AG08395 (cell line): ENCODE measurements at regions not wholly inside any gene's neighbourhood (a gene's known extent, or its start where the extent isn't known, plus 50 kb on each side); places are given as distances from the start of the nearest gene placed in this dataset.
"Not testable (repeated sequence)": the region's sequence is repeated elsewhere in the genome, so short reads cannot be mapped to it uniquely, and the experiment has no call there.

ENCODE experiments used
- DNase-seq: peaks from one replicate; pipeline ENCODE4 v3.0.0; 2012; ENCODE audit warnings: mixed read lengths, low spot score

DNA sequence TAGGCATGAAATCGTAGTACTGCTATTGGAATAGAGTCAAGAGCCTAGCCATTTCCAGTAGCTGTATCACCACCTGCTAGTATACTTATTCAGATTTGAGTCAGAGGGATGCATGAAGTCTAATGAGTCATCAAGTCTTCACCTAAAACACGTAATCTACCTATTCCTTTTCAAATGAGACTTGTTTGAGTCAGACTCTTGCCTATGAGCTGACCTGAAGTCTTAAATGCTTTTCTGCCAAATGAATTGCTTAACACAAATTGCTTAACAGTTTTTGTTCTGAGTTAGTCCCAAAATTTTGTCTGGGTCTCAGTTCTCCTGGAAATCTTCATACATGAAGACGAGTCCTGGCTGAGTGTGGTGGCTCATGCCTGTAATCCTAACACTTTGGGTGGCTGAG, 165.2 kb downstream of the GNAT3 start:
- no peak for DNase-seq

DNA sequence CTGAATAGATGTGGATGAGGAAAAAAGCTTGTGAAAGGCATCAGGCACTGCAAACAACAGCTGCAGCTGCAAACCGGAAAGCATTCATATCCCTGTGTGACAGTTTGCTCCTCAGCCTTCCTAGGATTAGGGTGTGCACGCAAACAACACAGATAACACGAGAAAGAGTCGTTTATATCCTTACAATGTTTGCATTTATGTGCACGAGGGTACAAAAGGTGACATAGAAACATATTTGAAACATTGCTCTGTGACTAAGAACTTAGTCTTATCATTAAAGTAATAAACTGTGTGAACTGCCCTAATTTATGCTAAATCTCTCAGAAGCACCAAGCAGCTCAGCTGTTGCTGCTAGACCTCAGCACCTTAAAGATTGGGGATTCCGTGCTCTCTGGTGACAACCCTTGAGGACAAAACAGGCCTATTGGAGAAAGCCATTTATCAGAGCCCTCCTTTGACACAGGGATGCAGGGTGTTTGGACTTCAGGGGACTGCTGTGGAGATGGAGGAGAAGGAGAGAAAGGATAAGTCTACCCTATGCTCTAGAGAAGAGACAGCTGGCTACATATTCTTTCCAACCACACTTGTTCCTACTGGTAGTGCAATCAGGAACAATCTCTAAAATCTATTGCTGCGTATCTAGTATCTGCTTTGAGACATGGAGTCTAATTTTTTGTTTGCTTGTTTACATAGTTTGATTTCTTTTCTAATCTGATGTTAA, 176.2 kb downstream of the GNAT3 start:
- peak; percentile 17 for DNase-seq

DNA sequence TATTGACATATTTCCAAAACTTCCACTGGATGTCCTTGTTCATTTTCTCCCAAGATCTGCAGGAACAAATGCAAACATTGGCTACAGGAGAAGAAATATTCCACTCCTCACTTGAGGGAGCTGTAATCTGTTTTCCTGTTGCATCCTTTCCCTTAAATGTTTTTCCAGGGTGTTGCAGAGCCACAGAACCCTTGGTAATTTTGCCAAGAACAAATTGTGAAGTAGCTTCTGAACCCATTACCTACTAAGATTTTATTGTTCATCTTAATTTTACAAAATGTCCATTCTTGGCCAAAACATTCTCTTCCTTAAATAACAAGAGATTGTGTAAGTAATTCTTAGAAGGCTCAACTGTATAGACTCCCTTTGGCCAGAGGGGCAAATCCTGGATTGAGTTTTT, 177.0 kb downstream of the GNAT3 start:
- DNase-seq: no peak

DNA sequence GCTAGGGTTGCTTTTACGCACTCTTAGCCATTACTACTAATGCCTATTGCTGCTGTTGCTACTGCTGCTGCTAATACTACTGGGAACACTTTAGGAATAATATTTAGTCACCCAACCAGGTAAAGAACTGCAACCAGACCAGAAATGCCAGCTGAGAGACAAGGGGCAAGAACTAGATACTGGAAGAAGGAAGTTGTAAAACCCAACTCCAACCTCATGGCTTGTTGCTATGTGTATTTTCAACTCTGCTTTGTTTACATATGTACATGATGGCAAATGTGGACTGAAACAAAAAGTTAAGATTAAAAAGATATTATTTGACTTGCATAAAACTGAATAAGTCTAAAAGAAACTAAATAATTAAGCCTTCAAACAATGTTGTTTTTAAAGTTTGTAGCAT, 177.7 kb downstream of the GNAT3 start:
- no peak for DNase-seq

DNA sequence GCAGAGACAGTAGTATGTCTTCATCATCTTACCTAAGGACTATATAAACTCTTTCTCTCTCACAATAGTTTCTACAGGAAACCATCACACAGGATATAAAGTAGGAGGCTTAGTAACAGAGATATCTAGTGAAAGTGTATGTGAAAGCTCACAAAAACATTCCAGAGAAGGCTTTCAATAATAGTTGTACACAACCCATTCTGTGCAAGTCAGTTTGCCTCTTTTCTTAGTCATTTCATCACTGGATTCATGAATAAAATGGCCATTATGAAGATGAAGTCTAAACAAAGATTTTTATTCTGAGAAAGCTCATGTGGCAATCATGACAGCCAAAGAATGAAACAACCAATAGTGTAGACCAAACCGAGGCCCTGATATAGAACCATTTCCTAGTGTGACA, 178.8 kb downstream of the GNAT3 start:
- DNase-seq: no peak

DNA sequence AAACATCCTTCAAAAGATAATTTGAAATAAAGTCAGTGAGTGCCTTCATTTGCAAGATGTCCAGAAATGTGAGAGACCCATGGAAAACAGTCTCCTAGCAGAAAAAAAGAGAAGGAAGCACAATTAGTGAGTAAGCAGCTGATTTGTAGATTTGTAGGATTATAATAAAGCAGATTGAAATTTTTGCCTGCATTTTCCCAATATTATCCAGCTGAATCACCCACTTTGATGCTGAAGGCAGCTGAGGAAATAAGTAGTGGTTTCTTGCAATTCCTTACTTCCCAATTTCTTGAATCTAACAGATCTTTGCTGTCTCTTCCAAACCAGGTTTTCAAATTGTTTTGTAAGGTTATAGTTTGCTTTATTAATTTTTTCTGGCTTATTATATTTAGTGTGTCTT, 181.4 kb downstream of the GNAT3 start:
- DNase-seq: peak; percentile 58

DNA sequence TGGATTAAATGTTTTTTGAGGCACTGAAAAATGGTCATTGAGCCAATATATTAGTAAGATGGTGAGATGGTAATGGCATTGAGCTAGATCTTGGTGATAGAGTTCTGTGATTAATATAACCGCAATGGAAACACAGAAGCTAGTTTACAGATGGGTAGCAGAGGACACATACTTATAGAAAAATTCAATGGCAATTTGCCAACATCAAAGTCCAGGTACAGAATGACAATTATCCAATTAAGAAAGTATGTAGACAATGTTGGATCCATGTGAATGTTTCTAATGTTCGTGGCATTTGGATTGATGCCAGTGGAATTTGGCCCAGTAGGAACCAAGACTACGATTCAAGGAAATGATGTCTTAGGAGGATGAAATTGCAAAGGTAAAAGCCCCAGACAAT, 187.8 kb downstream of the GNAT3 start:
- peak; percentile 13 for DNase-seq

DNA sequence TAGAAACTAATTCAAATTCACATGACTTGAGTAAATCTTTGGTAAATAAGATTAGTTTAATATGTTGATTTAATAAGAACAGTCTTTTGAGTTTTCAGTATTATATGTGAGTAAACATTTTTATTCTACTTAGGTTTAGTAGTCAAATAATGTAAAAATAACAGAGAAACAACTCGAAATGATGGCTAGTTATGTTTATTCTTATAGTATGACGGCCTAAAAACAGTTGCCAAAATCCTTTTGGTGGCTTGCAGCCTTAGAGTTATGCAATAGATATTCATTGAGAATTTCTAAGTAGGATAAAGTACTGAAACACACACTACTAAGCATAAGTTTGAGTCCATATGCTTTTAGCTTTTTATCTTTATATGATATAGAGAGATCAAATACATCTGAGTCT, 184.8 kb downstream of the GNAI1 start:
- peak; percentile 2 for DNase-seq

DNA sequence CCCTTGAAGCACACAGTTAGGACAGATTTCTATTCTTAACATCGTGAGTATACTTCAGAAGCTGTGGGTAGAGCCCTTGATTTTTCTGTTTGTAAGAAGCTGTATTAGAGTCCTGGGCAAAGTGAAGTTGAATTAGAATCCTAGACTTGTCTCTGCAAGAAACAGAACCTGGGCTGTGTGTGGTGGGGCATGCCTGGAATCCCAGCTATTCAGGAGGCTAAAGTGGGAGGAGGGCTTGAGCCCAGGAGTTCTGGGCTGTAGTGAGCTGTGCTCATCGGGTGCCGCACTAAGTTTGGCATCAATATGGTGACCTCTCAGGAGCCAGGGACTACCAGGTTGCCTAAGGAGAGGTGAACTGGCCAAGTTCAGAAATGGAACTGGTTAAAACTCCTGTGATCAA, 183.4 kb downstream of the GNAI1 start:
- DNase-seq: no peak

DNA sequence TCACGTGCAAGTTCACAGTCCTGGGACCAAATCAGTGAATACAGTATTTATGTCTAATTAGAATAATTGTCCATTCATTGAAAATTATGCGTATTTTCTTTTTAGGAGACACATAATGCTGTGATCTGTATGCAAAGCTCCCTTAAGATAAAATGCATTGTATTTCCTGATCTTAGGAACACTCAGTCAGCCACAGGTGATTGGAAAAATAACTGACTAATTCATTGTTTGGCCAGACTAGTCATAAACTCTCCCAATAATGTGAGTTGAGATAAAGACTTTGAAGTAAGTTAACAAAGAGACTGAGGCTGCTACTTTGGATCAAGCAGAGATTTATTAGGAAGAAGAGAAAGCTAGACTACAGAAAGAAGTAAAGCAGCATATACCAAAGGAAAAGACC, 182.2 kb downstream of the GNAI1 start:
- DNase-seq: no peak

DNA sequence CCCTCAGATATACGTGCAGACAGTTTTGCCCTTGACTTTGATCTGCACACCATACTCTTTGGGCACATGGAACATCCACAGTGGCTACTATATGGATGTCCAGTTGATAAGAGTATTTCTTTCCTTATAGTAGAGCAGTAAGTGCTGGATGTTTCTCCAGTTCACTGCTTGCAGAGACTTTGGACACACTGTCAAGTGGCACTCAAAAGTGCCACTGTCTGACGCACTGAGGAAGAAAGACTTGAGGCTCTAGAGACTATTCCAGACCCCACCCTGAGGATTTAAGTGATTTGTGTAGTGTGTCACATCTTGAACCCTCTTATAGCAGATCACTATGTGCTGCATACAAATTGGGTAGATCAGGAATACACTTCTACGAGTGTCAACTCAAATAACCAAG, 179.1 kb downstream of the GNAI1 start:
- no peak for DNase-seq

DNA sequence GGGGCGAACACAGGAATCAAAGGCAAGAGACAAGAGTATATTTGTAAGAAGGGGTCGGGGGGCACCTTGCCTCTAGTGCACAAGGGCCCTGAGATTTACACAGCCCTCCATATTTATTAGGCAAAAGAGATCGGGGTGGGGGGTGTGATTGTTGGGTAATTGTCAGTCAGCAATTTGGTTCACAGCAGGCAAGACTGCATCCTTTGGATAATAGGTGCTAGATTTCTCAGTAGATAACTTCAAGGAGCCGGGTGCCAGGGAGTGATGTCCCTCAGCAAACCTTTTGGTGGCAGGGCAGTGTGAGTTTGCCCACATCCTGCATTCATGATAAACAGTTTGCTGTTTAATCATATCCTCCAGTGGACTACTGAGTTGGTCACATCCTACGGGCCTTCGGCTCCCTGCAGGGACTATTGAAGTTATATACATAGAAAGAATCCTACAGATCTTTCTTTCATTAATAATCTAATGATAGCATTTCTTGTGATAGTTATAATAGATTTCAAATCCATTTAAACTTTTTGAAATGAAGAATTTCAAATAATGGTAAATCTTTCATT, 178.5 kb downstream of the GNAI1 start:
- no peak for DNase-seq

DNA sequence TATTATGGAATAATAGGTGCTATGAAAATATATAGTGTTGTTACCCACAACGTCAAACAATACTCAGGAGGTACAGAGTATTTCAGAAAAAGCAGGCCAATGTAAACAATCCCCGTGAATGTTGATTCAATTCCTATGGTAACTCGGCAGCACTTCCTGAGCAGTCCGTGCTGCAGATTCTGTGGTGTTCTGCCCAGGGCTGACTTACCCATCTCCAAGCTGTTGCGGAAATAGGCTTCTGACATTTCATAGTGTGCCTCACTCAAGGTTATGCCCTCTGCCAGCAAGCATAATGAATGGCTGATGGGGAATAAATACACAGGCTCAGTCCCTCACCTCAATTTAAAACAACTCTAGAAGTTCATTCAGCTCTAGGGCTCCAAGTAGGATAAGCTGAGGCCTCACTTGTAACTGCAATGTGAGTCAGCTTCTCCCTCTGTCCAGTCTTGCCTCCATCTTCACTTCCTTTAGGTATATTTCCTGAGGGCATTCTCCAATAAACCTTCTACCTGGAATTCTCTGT, 177.6 kb downstream of the GNAI1 start:
- peak; percentile 4 for DNase-seq

DNA sequence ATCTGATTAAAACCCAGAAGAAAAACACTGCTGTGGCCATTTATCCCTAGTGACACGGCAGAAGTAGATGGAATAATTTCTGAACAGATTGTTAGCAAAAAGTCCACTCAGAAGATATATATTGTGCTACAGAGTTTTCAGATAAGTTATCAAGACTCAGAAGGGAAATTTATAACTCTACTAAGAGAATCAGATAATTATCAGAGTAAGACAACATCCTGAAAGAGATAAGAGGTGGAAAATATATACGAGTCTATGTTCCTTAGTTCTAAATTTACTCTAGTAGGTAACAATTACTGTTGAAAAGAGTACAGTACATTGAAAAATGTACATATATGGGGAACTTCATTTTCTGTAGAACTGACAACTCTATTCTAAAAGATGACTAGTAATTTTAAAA, 176.7 kb downstream of the GNAI1 start:
- no peak for DNase-seq

DNA sequence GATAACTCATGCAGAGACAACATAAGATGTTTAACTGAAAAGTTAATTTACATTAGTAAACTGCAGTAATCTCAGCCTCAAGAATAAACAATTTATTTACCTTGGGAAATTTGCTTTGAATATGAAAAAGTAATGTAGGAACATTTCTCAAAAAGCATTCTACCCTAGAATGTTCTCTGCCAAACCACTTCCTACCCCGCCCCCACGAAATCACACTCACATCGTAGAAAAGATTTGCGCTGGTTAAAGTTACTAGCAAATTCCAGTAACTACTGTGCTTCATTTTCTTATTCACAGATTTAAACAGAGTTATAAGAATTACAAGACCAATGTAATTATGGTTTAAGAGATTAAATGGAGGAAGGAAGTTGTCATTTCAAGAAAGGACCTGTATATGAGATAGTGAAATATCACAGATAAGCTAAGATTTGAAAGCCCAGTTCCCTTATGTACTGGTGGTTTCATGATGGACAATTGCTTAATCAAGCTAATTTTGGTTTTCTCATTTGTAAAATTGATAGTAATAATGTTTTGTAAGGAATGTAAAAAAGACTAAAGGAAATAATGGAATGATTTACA, 175.4 kb downstream of the GNAI1 start:
- no peak for DNase-seq

DNA sequence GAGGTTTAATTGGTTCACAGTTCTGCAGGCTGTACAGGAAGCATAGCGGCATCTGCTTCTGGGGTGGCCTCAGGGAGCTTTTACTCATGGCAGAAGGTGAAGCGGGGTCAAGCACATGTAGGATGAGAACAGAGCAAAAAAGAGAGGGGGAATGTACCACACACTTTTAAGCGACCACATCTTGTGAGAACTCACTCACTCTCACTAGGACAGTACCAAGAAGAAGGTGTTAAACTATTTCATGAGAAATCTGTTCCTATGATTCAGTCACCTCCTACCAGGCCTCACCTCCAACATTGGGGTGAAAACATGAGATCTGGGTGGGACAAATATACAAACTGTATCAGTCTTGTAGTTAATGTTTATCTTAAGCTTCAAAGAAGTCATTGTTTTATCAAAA, 174.7 kb downstream of the GNAI1 start:
- DNase-seq: no peak

DNA sequence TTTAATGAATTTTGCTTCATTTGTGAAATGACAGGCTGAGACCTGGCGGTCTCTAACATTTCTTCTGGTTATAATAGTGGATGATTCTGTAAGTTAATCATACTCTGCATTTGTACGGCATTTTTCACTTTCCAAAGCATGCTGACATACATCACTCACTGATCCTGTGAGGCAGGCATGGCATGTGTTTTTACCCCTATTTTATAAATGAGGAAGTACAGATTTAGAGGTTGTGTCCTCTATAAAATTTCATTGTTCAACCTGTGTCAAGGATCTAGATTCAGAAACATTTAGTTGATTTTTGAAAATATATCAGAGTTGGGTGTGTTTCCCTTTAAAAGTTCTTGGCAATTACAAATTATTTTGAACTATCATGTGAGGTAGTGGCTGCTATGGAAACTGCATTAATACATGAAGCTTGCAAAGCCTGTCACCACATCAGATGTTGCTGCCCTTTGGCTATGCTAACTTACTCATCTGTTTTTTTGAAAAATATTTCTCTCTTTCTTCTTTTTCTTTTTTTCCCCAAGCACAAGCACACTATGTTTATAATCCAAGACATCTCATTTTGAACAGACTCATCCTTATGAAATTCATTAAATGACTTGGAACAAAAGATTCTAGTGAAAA, 172.7 kb downstream of the GNAI1 start:
- DNase-seq: peak; percentile 57

DNA sequence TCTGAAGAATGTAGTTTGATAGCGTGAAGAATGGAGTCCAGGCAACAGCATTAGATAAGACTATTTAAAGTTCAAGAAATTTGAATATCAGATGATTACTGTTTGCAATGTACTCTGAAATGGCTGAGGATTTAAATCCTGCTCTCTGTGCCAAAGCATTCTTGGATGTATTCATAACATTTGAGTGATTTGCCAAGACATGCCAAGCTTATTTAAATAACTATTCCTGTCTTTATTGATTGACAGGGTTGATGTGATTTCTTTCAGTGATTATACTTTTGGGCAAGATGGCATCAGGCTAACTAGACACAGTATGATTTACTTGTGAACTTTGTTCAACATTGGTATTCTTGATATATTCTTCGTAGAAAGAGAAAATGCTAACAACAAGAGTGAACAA, 168.7 kb downstream of the GNAI1 start:
- no peak for DNase-seq

DNA sequence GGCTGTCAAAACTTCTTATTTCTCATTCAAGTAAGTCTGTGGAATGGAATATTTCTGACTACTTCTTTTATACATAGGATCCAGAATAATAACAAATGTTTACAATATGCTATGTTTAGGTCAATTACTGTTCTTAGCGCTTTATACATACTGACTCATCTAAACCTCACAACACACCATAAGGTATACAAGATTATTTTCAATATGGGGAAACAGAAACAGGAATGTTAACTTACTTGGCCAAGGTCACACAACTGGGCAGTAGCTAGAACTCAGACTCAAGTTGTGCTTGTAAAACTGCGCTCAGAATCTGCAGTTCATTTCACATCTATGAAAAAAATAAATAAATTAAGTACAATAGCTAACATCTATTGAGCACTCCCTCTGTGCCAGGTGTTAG, 168.0 kb downstream of the GNAI1 start:
- DNase-seq: no peak

DNA sequence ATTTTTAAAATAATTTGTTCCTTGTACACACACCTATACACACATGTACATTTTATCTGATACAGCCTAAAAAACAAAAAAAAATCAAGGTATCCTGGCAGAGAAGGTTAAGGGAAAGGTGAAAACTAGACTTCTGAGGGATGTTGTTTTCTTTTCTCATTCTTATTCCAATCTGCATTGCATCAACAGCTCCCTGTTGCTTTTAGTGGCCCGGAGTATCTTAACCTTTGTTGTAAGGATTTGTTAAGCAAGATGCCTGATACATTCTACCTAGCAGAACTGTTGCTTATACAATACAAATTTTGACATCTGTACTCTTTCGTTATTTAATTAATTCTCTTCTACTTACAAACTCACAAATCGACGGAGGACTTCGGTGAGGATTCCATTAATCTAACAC, 167.4 kb downstream of the GNAI1 start:
- DNase-seq: no peak

DNA sequence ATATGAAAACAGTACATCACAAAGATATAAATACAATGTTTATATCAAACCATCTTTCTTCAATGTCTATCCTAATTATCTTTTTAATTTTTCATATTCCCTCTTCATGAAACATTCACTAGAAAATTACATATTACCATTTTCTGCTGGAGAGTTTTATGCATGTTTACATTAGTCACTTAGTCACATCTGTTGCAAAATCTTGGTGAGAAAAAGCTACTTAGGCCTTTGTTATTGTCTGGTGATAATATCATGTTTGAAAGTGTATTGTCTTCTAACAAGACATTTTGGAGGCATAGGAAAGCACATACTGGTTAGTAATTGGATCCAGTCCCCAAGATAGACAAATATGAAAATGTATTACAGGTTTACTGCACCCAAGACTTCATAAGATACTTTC, 163.6 kb downstream of the GNAI1 start:
- no peak for DNase-seq

DNA sequence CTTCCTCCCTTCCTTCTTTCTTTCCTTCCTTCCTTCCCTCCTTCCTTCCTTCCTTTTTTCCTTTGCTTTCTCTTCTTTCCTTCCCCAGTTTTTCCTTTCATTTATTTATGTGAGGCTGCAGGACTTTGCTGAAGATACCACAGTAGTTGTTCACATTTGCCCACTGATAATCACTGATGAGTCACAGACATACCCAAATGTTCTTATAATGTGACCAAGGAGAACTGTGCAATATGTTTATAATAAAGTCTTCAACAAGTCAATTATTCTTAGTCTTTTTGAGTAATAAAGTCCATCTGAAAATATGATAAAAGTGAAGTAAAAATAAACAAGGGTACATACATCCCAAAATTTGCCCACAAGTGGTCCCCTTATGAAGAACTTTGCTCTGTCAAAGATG, 159.7 kb downstream of the GNAI1 start:
- peak; percentile 27 for DNase-seq

DNA sequence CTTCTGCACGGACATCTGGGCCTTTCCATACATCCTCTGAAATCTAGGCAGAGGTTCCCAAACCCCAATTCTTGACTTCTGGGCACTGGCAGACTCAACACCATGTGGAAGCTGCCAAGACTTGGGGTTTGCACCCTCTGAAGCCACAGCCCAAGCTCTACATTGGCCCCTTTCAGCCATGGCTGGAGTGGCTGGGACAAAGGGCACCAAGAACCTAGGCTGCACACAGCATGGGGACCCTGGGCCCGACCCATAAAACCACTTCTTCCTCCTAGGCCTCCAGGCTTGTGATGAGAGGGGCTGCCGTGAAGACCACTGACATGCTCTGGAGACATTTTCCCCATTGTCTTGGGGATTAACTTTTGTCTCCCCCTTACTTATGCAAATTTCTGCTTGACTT, 158.0 kb downstream of the GNAI1 start:
- not testable (repeated sequence) for DNase-seq
